ENCODE measurements at regions not wholly inside any gene's neighbourhood (a gene's known extent, or its start where the extent isn't known, plus 50 kb on each side); places are given as distances from the start of the nearest gene placed in this dataset.

GRCh38 chr12:24255920-24256665, 306.6 kb upstream of the SOX5 start:
- H3K27ac Mint-ChIP-seq, result no peak overlapping the region
- ChIA-PET CTCF (no interaction called here), POLR2A (no interaction called here)
- no peak overlapping the region for H3K4me3 Mint-ChIP-seq
- H3K4me1 Mint-ChIP-seq, result no peaks in the 10 kb centered on the region
- DNase-seq, result no peak
- H3K27me3 Mint-ChIP-seq, result no peaks in the 10 kb centered on the region
- H3K36me3 Mint-ChIP-seq (ENCODE audit: low read depth), result no peaks in the 10 kb centered on the region
- H3K9me3 Mint-ChIP-seq, result no peaks in the 10 kb centered on the region

GRCh38 chr12:24252602-24253001, 303.1 kb upstream of the SOX5 start:
- no peak for DNase-seq
- H3K9me3 Mint-ChIP-seq, result no peaks in the 10 kb centered on the region
- no peak overlapping the region for H3K4me3 Mint-ChIP-seq
- H3K36me3 Mint-ChIP-seq (ENCODE audit: low read depth), result no peaks in the 10 kb centered on the region
- no peaks in the 10 kb centered on the region for H3K4me1 Mint-ChIP-seq
- POLR2A ChIA-PET, result no interaction called here
- CTCF ChIA-PET, result no interaction called here
- no peaks in the 10 kb centered on the region for H3K27me3 Mint-ChIP-seq
- no peak overlapping the region for H3K27ac Mint-ChIP-seq

DNA sequence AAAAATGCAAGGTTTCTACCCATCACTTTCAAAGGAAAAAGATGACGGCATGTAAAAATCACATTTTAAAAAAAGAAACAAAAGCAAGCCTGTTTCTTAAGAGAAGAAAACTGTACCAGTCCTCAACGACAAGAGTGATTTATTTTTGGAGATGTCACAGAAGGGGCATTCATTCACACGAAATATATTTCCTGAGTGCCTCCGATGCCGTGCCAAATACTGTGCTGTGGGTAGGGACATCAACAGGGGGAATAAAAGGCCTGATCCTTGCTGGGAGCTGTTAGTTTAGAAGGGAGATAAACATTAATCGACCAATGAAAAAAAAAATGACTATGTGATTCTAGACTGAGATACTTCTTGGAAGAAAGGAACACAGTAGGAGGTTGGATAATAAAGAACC, 297.5 kb upstream of the SOX5 start:
- Mint-ChIP-seq H3K4me1 (no peaks in the 10 kb centered on the region), H3K36me3 (ENCODE audit: low read depth) (no peaks in the 10 kb centered on the region), H3K9me3 (no peaks in the 10 kb centered on the region), H3K27ac (no peak overlapping the region), H3K4me3 (no peak overlapping the region), H3K27me3 (no peaks in the 10 kb centered on the region)
- no peak for DNase-seq
- CTCF ChIA-PET, result no interaction called here
- POLR2A ChIA-PET, result no interaction called here

- H3K27me3 Mint-ChIP-seq, result no peaks in the 10 kb centered on the region
- no peaks in the 10 kb centered on the region for H3K4me1 Mint-ChIP-seq
- H3K27ac Mint-ChIP-seq, result no peak overlapping the region
- ChIA-PET POLR2A (no interaction called here), CTCF (no interaction called here)
- H3K4me3 Mint-ChIP-seq, result no peak overlapping the region
- H3K36me3 Mint-ChIP-seq (ENCODE audit: low read depth), result no peaks in the 10 kb centered on the region
- no peaks in the 10 kb centered on the region for H3K9me3 Mint-ChIP-seq
- DNase-seq, result no peak
These were observed 296.9 kb upstream of the SOX5 start for GRCh38 chr12:24246376-24246775.

DNA sequence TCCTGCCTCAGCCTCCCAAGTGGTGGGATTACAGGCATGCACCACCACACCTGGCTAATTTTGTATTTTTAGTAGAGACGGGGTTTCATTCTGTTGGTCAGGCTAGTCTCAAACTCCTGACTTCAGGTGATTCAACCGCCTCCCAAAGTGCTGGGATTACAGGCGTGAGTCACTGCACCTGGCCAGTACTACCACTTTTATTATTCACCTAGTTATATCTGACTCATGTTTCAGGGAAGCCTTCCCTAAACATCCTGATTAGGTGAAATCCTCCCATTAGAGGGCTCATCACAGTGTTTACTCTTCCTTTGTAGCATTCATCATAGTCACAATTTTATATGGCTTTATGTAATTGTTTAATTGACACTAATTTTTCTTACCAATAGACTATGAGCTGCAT, 295.3 kb upstream of the SOX5 start:
- no peaks in the 10 kb centered on the region for H3K4me1 Mint-ChIP-seq
- no peaks in the 10 kb centered on the region for H3K27me3 Mint-ChIP-seq

GRCh38 chr12:24244231-24244630, 294.8 kb upstream of the SOX5 start:
- no peaks in the 10 kb centered on the region for H3K9me3 Mint-ChIP-seq
- ChIA-PET CTCF (no interaction called here), POLR2A (no interaction called here)

More for the DNA sequence above, 295.3 kb upstream of the SOX5 start:
- Mint-ChIP-seq H3K4me3 (no peak overlapping the region), H3K27ac (no peak overlapping the region), H3K36me3 (ENCODE audit: low read depth) (no peaks in the 10 kb centered on the region), H3K9me3 (no peaks in the 10 kb centered on the region)
- no peak for DNase-seq
- POLR2A ChIA-PET, result no interaction called here
- CTCF ChIA-PET, result no interaction called here

DNA sequence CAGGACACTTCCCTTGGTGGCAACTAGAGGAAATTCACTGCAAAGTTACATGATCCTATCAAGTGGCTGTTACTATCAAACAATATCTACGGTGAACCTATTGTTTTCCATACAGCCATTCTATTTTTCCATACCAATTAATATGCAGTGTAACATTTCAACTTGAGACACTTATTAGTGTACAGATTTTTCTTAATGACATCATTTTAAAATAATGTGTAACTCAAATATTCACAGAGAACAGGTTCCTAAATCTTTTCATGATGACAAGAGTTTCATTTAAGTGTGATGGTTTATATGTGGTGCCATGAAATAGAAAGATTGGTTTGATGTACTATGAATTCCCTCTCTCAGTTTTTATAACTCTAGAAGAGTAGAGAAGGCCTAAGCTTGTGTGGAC, 291.2 kb upstream of the SOX5 start:
- no peaks in the 10 kb centered on the region for H3K36me3 Mint-ChIP-seq (ENCODE audit: low read depth)
- POLR2A ChIA-PET, result no interaction called here
- no peaks in the 10 kb centered on the region for H3K9me3 Mint-ChIP-seq
- no peak overlapping the region for H3K27ac Mint-ChIP-seq
- no peak for DNase-seq
- CTCF ChIA-PET, result no interaction called here
- no peaks in the 10 kb centered on the region for H3K27me3 Mint-ChIP-seq
- H3K4me3 Mint-ChIP-seq, result no peak overlapping the region
- H3K4me1 Mint-ChIP-seq, result no peaks in the 10 kb centered on the region

More at GRCh38 chr12:24244231-24244630, 294.8 kb upstream of the SOX5 start:
- H3K4me1 Mint-ChIP-seq, result no peaks in the 10 kb centered on the region
- H3K36me3 Mint-ChIP-seq (ENCODE audit: low read depth), result no peaks in the 10 kb centered on the region
- H3K27me3 Mint-ChIP-seq, result no peaks in the 10 kb centered on the region
- H3K4me3 Mint-ChIP-seq, result no peak overlapping the region
- DNase-seq, result no peak
- no peak overlapping the region for H3K27ac Mint-ChIP-seq

- POLR2A ChIA-PET, result no interaction called here
- CTCF ChIA-PET, result no interaction called here
- Mint-ChIP-seq H3K9me3 (no peaks in the 10 kb centered on the region), H3K27me3 (no peaks in the 10 kb centered on the region), H3K36me3 (ENCODE audit: low read depth) (no peaks in the 10 kb centered on the region), H3K4me1 (no peaks in the 10 kb centered on the region), H3K4me3 (no peak overlapping the region), H3K27ac (no peak overlapping the region)
- no peak for DNase-seq
These were observed 284.2 kb upstream of the SOX5 start for GRCh38 chr12:24233519-24234246.

DNA sequence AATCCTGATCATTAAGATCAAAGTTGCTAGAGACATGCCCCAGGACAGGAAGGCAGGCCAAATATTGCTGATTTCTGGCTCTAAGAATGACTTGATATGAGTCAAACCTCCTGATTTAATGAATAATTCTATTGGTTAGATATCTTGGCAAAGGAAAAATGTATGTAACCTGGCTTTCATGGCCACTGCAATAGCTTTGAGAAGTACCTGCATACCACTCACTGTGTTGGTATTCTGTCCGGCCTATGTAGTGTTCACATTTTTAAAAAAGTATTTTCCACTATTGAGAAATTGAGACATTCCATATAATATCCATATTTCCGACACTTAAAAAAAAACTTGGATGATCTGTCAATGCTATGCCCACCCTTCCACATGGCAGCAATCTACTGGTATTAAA, 283.1 kb upstream of the SOX5 start:
- H3K4me1 Mint-ChIP-seq, result no peaks in the 10 kb centered on the region
- POLR2A ChIA-PET, result no interaction called here
- no peak overlapping the region for H3K4me3 Mint-ChIP-seq
- H3K36me3 Mint-ChIP-seq (ENCODE audit: low read depth), result no peaks in the 10 kb centered on the region
- CTCF ChIA-PET, result no interaction called here
- H3K9me3 Mint-ChIP-seq, result no peaks in the 10 kb centered on the region
- no peaks in the 10 kb centered on the region for H3K27me3 Mint-ChIP-seq
- no peak for DNase-seq
- no peak overlapping the region for H3K27ac Mint-ChIP-seq

- Mint-ChIP-seq H3K9me3 (no peaks in the 10 kb centered on the region), H3K36me3 (ENCODE audit: low read depth) (no peaks in the 10 kb centered on the region), H3K27me3 (no peaks in the 10 kb centered on the region), H3K4me1 (peaks cover 1% of the 10 kb centered on the region), H3K4me3 (no peak overlapping the region), H3K27ac (no peak overlapping the region)
- DNase-seq, result no peak
- CTCF ChIA-PET, result no interaction called here
- POLR2A ChIA-PET, result no interaction called here
These were observed 281.8 kb upstream of the SOX5 start for GRCh38 chr12:24231298-24231697.

DNA sequence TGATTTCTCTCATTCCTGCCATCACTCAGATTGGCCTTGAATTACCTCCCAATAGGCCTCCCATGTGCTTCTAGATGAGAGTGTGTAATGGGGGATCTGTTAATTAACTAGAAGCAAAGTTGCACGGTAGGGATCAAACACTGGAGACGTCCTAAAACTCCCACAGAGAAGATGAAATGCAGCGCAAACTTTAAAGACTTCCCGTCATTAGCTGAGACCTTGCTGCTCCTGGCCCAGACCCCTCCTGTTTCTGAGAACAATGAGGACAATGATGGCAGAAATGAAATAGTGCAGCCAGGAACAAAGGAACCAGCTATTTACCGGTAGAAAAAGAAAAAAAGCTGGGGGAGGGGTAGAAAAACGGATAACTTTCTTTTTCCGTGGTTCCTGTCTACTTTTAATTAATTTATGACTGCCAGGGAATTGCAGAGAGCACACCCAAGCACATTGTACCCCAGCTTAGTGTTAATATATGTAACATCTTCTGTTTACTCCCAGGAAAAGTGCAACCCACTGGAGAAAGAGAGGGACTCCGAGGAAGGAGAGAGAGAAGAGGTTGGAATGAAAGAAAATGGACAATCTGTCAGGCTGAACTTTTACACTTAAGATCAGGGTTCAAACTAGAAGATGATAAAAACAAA, 280.7 kb upstream of the SOX5 start:
- H3K27ac Mint-ChIP-seq, result no peak overlapping the region
- no peaks in the 10 kb centered on the region for H3K9me3 Mint-ChIP-seq
- ChIA-PET CTCF (no interaction called here), POLR2A (no interaction called here)
- H3K36me3 Mint-ChIP-seq (ENCODE audit: low read depth), result no peaks in the 10 kb centered on the region
- H3K27me3 Mint-ChIP-seq, result no peaks in the 10 kb centered on the region
- no peak overlapping the region for H3K4me3 Mint-ChIP-seq
- H3K4me1 Mint-ChIP-seq, result peaks cover 1% of the 10 kb centered on the region
- no peak for DNase-seq

GRCh38 chr12:24229031-24229700, 279.7 kb upstream of the SOX5 start:
- Mint-ChIP-seq H3K27me3 (no peaks in the 10 kb centered on the region), H3K4me1 (peaks cover 1% of the 10 kb centered on the region), H3K4me3 (no peak overlapping the region), H3K36me3 (ENCODE audit: low read depth) (no peaks in the 10 kb centered on the region), H3K9me3 (no peaks in the 10 kb centered on the region), H3K27ac (no peak overlapping the region)
- POLR2A ChIA-PET, result no interaction called here
- DNase-seq, result no peak
- CTCF ChIA-PET, result no interaction called here

- Mint-ChIP-seq H3K36me3 (ENCODE audit: low read depth) (no peaks in the 10 kb centered on the region), H3K4me1 (peaks cover 1% of the 10 kb centered on the region), H3K27me3 (no peaks in the 10 kb centered on the region), H3K27ac (no peak overlapping the region), H3K9me3 (peaks cover 3% of the 10 kb centered on the region), H3K4me3 (no peak overlapping the region)
- ChIA-PET CTCF (no interaction called here), POLR2A (no interaction called here)
- no peak for DNase-seq
These were observed 278.9 kb upstream of the SOX5 start for GRCh38 chr12:24228371-24228770.

Measured in activated CD4-positive, alpha-beta memory T cell treated with anti-CD3 and anti-CD28 coated beads, Interleukin-2, amount 10 ng/mL, durations not matched to agents 7 days and 5 days (primary cell).